ENCODE measurements at regions not wholly inside any gene's neighbourhood (a gene's known extent, or its start where the extent isn't known, plus 50 kb on each side); places are given as distances from the start of the nearest gene placed in this dataset.

DNA sequence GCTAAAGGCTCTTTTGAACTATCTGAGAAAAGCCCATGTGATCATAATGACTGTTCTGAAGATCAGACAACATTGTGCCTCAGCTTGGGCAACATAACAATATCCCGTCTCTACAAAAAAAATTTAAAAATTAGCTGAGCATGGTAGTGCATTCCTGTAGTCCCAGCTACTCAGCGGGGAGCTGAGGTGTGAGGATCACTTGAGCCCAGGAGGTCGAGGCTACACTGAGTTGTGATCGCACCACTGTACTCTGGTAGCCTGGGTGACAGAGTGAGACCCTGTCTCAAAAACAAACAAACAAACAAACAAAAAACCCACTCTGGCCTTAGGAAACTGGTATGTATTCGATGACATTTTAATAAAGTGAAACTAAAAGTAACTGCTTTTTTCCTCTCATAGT lies 1526.8 kb upstream of the TENM4 start:
- TF ChIP-seq, protein P1, sequence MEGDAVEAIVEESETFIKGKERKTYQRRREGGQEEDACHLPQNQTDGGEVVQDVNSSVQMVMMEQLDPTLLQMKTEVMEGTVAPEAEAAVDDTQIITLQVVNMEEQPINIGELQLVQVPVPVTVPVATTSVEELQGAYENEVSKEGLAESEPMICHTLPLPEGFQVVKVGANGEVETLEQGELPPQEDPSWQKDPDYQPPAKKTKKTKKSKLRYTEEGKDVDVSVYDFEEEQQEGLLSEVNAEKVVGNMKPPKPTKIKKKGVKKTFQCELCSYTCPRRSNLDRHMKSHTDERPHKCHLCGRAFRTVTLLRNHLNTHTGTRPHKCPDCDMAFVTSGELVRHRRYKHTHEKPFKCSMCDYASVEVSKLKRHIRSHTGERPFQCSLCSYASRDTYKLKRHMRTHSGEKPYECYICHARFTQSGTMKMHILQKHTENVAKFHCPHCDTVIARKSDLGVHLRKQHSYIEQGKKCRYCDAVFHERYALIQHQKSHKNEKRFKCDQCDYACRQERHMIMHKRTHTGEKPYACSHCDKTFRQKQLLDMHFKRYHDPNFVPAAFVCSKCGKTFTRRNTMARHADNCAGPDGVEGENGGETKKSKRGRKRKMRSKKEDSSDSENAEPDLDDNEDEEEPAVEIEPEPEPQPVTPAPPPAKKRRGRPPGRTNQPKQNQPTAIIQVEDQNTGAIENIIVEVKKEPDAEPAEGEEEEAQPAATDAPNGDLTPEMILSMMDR (IDR thresholded peaks at IDR 0.05) = no peak
- TF ChIP-seq POLR2A (IDR thresholded peaks at IDR 0.05) = no peak

Measured in heart left ventricle (tissue), 13 donors.